ENCODE measurements at regions not wholly inside any gene's neighbourhood (a gene's known extent, or its start where the extent isn't known, plus 50 kb on each side); places are given as distances from the start of the nearest gene placed in this dataset.

GRCh38 chr4:148857239-148857972, 415.2 kb upstream of the NR3C2 start:
- no peak for DNase-seq (ENCODE audit: low read depth)
- H3K4me3 ChIP-seq (ENCODE audit: low read depth, low read length), result no peak overlapping the region
- TF ChIP-seq CTCF (IDR thresholded peaks at IDR 0.05; ENCODE audit: control insufficient read depth, extremely low read depth, insufficient read depth), result no peak

- no peak for DNase-seq (ENCODE audit: low read depth)
- no peak for TF ChIP-seq CTCF (IDR thresholded peaks at IDR 0.05; ENCODE audit: control insufficient read depth, extremely low read depth, insufficient read depth)
- no peak overlapping the region for H3K4me3 ChIP-seq (ENCODE audit: low read depth, low read length)
Measured at GRCh38 chr4:148854203-148854602, 412.0 kb upstream of the NR3C2 start.

GRCh38 chr4:148852092-148852699, 410.0 kb upstream of the NR3C2 start:
- H3K4me3 ChIP-seq (ENCODE audit: low read depth, low read length), result no peak overlapping the region
- DNase-seq (ENCODE audit: low read depth), result no peak
- TF ChIP-seq CTCF (IDR thresholded peaks at IDR 0.05; ENCODE audit: control insufficient read depth, extremely low read depth, insufficient read depth), result no peak

- no peak for DNase-seq (ENCODE audit: low read depth)
- no peak overlapping the region for H3K4me3 ChIP-seq (ENCODE audit: low read depth, low read length)
- no peak for TF ChIP-seq CTCF (IDR thresholded peaks at IDR 0.05; ENCODE audit: control insufficient read depth, extremely low read depth, insufficient read depth)
Measured at GRCh38 chr4:148850257-148850995, 408.2 kb upstream of the NR3C2 start.

GRCh38 chr4:148849581-148849980, 407.4 kb upstream of the NR3C2 start:
- no peak for TF ChIP-seq CTCF (IDR thresholded peaks at IDR 0.05; ENCODE audit: control insufficient read depth, extremely low read depth, insufficient read depth)
- no peak for DNase-seq (ENCODE audit: low read depth)
- H3K4me3 ChIP-seq (ENCODE audit: low read depth, low read length), result no peak overlapping the region

- TF ChIP-seq CTCF (IDR thresholded peaks at IDR 0.05; ENCODE audit: control insufficient read depth, extremely low read depth, insufficient read depth), result no peak
- no peak overlapping the region for H3K4me3 ChIP-seq (ENCODE audit: low read depth, low read length)
- DNase-seq (ENCODE audit: low read depth), result no peak
Measured at GRCh38 chr4:148847544-148848255, 405.5 kb upstream of the NR3C2 start.

Data from LNCaP clone FGC (cell line).